ENCODE measurements at regions not wholly inside any gene's neighbourhood (a gene's known extent, or its start where the extent isn't known, plus 50 kb on each side); places are given as distances from the start of the nearest gene placed in this dataset.

GRCh38 chr4:169898095-169898494, 128.1 kb downstream of the MFAP3L start:
- Histone ChIP-seq H3K4me2 (ENCODE audit: control insufficient read depth, insufficient read depth) (no peak overlapping the region), H3K27me3 (replicated peaks in 1 of 2; ENCODE audit: control insufficient read depth in 2 of 2, insufficient read depth in 2 of 2, low read length in 1 of 2) (no peaks in the 10 kb centered on the region), H3K36me3 (ENCODE audit: control insufficient read depth in 2 of 2, insufficient read depth in 2 of 2, low read length in 1 of 2) (no peaks in the 10 kb centered on the region), H3K4me3 (no peak overlapping the region), H3K27ac (ENCODE audit: control insufficient read depth, insufficient read depth) (no peak overlapping the region), H2AFZ (ENCODE audit: control insufficient read depth, low read depth, low read length) (no peak overlapping the region), H3K9me3 (replicated peaks; ENCODE audit: control insufficient read depth, insufficient read depth, low read length) (no peaks in the 10 kb centered on the region), H3K79me2 (ENCODE audit: control insufficient read depth, insufficient read depth, low read length) (no peaks in the 10 kb centered on the region), H4K20me1 (ENCODE audit: control insufficient read depth, insufficient read depth) (no peaks in the 10 kb centered on the region), H3K4me1 (ENCODE audit: control insufficient read depth, insufficient read depth, low read length) (no peaks in the 10 kb centered on the region), H3K9ac (ENCODE audit: control insufficient read depth, insufficient read depth, low read length) (no peak overlapping the region)
- ChIA-PET RAD21 (ENCODE audit: unreplicated experiment) (no interaction called here), SMC1A (ENCODE audit: uncharacterized antibody, unreplicated experiment) (no interaction called here), POLR2A (interaction anchor here (0.6 kb wide), 1 partner anchor 14 kb away, joined by 4 read pairs; no protein-coding TSS in a partner anchor), CTCF (interaction anchor here (1.5 kb wide), 1 partner anchor 11 kb away, joined by 3 read pairs; no protein-coding TSS in a partner anchor)
- TF ChIP-seq PML (IDR thresholded peaks at IDR 0.05; ENCODE audit: low read length), result no peak
- no peak for TF ChIP-seq IRF3 (IDR thresholded peaks at IDR 0.05)
- no peak for TF ChIP-seq JUND (IDR thresholded peaks at IDR 0.05; ENCODE audit: low read depth, low read length)
- TF ChIP-seq CREM (IDR thresholded peaks at IDR 0.05; ENCODE audit: low read depth), result no peak
- no peak for TF ChIP-seq RB1 (IDR thresholded peaks at IDR 0.05; ENCODE audit: borderline replicate concordance)
- no peak for TF ChIP-seq ZNF24 (IDR thresholded peaks at IDR 0.05)
- TF ChIP-seq ZZZ3 (IDR thresholded peaks at IDR 0.05; ENCODE audit: control insufficient read depth, insufficient read length, low read depth), result no peak
- TF ChIP-seq YY1 (IDR thresholded peaks at IDR 0.05; ENCODE audit: low read depth, low read length), result no peak
- TF ChIP-seq LARP7 (IDR thresholded peaks at IDR 0.05), result no peak
- no peak for TF ChIP-seq SMARCA5 (IDR thresholded peaks at IDR 0.05)
- no peak for TF ChIP-seq NFYB (IDR thresholded peaks at IDR 0.05; ENCODE audit: insufficient read depth, low read depth, low read length)
- no peak for TF ChIP-seq HDAC6 (IDR thresholded peaks at IDR 0.05; ENCODE audit: unreplicated experiment)
- no peak for TF ChIP-seq KAT2A (conservative IDR thresholded peaks at IDR 0.05; ENCODE audit: control insufficient read depth, low read depth, low read length)
- TF ChIP-seq CUX1 (IDR thresholded peaks at IDR 0.05; ENCODE audit: insufficient replicate concordance, low read depth, low read length), result no peak
- TF ChIP-seq, protein P1, sequence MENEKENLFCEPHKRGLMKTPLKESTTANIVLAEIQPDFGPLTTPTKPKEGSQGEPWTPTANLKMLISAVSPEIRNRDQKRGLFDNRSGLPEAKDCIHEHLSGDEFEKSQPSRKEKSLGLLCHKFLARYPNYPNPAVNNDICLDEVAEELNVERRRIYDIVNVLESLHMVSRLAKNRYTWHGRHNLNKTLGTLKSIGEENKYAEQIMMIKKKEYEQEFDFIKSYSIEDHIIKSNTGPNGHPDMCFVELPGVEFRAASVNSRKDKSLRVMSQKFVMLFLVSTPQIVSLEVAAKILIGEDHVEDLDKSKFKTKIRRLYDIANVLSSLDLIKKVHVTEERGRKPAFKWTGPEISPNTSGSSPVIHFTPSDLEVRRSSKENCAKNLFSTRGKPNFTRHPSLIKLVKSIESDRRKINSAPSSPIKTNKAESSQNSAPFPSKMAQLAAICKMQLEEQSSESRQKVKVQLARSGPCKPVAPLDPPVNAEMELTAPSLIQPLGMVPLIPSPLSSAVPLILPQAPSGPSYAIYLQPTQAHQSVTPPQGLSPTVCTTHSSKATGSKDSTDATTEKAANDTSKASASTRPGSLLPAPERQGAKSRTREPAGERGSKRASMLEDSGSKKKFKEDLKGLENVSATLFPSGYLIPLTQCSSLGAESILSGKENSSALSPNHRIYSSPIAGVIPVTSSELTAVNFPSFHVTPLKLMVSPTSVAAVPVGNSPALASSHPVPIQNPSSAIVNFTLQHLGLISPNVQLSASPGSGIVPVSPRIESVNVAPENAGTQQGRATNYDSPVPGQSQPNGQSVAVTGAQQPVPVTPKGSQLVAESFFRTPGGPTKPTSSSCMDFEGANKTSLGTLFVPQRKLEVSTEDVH (IDR thresholded peaks at IDR 0.05; ENCODE audit: low read depth, partially characterized antibody), result no peak
- in situ Hi-C loops (cut with MboI), result no loop called here
- FAIRE-seq (no peak), ATAC-seq (no peak), DNase-seq (ENCODE audit: low read depth, low spot score) (no peak)
- intact Hi-C loops (cut with micrococcal nuclease; ENCODE audit: unreplicated experiment), result no loop called here
- no TSS peak for BruUV-seq (replicated peaks)

Measured in GM12878 (cell line).